ENCODE measurements at regions not wholly inside any gene's neighbourhood (a gene's known extent, or its start where the extent isn't known, plus 50 kb on each side); places are given as distances from the start of the nearest gene placed in this dataset.

DNA sequence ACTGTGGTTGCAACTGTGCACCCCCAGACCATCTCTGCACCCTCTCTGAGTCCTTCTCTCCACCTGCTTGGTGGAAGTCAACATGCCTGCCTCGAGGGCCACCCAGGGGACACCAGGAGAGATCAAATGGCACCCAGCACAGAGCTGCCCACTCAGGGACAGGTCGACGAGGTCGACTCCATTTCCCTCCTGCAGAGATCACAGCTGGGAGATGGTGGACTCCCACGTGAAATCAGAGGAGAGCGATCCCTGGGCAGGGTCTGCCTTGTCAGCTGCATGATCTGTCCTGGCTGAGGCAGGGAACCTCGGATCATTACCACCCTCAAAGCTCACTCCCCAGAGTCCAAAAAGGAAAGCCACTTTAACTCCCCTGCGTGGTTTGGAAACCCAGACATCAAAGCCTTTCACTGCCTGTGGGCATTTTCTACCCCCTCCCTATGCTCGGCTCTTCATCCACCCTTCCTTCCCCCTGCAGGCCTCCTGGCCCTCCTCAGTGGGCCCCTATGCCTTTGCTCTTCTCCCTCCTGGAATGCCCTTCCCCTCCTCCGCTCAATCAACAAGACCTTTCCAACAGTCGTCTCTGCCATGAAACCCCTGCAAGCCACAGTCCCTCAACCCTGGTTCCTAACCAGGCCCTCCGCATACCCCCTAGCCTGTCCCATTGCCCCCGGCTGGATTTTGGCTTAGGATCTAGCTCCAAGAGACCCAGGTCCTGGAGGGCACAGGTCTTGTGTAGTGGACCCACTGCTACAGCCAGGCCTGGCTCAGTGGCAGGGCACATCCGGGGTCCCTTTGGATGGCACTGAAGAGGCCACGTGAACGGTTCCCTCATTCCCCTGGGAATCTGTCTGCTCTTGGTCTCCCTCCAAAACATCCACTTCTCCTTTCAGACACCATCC lies 103.8 kb upstream of the RPL38 start:
- DNase-seq = no peak

DNA sequence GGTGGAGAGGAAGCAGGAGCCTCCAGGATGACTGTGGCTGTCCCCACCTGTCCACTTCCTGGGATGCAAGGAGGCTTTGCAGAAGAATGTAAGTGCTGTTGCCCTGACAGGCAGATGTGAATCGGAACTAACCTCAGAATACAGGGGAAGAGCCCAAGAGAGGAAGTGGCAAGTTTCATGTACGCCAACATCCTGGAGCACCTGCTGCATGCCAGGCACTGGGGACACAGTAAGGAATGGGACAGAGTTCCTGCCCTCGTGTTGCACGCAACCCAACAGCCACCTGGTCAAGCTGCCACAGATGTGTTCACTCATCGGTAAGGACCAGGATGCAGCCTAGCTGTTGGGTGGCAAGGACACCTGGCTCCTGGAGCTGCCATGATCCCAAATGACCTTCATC lies 98.6 kb upstream of the RPL38 start:
- no peak for DNase-seq

GRCh38 chr17:74107107-74107506 lies 96.4 kb upstream of the RPL38 start:
- no peak for DNase-seq

DNA sequence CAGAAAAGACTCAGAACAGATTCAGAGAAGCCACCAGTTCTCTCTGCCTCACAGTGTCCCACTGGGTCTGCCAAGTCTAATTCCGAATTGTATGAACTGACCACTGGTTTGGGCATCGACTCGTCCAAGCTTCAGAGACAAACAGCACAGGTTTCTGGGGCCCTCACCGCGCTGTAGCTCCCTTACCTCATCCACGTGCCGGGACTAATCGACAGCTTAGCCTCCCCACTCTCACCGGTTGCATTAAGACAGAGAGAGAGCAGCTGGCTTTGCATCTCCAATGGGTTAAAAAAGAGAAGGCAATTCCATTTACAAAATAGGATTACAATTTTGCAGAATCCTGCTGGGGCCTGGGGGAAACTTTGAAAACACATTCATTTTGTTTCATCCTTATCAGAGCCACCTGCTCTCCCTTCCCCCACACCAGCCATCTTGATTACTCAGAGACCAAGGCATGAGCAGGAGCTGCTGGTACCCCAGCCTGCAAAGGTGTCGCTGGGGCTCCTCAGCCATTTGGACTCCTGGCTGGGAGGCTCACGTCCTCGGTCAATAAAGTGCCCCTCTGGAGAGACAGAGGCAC lies 95.3 kb upstream of the RPL38 start:
- DNase-seq = no peak

DNA sequence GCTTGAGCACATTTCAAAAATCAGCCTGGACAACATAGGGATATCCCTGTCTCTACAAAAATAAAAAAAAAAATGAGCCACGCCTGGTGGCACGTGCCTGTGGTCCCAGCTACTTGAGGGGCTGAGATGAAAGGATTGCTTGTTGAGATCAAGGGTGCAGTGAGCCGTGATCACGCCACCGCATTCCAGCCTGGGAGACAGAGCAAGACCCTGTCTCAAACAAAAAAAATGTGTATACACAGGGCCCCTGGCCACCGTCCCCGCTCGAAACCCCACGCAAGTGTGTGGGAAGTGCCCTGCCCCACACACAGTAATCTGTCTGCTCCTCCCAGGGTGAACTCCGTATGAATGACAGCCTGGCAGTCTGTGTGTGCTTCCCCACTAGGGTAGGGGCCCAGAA lies 93.0 kb upstream of the RPL38 start:
- no peak for DNase-seq

- no peak for DNase-seq
Observed at GRCh38 chr17:74113326-74113725, 90.2 kb upstream of the RPL38 start.

- no peak for DNase-seq
Observed at GRCh38 chr17:74113952-74114351, 89.5 kb upstream of the RPL38 start.

GRCh38 chr17:74114881-74115470 lies 88.5 kb upstream of the RPL38 start:
- DNase-seq = no peak

GRCh38 chr17:74115586-74115985 lies 87.9 kb upstream of the RPL38 start:
- DNase-seq = no peak

DNA sequence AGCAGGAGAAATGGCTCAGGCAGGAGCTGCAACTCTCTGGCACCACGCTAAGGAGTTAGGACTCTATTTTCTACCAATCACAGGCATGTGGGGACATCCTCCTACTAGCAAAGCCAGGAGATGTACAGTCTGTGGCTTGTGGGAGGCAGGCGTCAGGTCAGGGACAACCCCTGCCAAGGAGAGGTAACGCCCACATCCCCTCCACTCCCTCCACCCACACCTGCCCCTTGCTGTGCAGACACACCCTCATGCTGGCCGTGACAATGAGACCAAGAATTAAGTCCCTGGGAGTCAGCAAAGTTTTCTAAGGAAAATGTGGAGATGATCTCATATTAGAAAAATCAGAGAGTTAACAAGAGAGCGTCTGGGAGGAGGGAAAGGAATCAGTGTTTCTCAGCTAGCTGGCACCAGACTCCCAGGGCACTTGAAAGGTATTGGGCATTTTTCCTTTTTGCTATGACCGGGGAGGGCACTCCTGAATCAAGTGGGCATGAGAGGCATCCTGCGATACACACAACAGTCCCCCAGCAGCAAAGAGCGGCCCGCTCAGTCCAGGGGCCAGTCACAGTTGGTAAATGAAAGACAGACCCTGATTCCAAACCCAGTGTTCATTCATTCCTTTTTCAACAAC lies 87.3 kb upstream of the RPL38 start:
- DNase-seq = no peak

- DNase-seq = no peak
Observed at GRCh38 chr17:74117087-74117698, 86.3 kb upstream of the RPL38 start.

GRCh38 chr17:74117999-74118421 lies 85.5 kb upstream of the RPL38 start:
- no peak for DNase-seq

GRCh38 chr17:74118504-74118903 lies 85.0 kb upstream of the RPL38 start:
- DNase-seq = no peak

DNA sequence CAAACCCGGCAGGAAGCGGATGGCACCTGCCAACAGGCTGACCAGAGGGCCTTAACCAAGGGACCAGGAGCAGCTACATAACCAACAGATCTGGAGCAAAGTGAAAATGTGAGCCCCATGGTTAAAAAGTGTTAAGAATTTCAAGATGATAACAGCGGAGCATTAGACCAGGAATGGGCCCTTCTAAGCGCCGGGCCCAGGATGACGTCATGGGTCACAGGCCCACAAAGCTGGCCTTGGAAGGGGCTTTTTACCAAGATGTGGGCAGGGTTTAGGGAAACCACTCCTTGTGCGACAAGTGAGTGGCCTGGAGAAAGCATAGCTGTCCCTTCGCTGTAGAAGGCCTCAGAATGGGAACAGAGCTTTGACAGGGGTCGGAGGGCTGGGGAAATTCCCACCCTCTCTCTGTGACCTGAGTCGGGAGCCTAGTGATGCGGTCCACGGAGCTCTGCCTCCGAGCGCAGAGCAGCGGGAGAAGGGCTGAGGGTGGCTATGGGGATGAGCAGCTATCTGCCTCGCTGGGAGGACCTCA lies 84.4 kb upstream of the RPL38 start:
- no peak for DNase-seq

GRCh38 chr17:74119965-74120364 lies 83.5 kb upstream of the RPL38 start:
- no peak for DNase-seq

DNA sequence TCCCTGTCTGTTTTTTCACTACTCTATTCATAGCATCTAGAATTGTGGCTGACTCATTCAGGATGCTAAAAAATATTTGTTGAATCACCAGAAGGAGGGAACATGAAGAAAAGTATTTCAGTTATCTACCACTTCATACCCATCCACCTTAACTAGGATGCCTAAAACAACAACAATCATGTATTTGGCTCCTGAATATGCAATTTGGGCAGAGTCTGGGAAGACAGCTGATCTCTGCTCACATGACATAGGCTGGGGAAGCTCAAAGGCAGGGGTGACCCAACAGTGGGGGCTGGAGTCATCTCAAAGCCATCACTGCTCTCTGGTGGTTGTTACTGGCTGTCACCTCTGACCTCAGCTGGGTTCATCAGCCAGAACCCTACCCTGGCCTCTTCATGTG lies 80.1 kb upstream of the RPL38 start:
- DNase-seq = no peak

DNA sequence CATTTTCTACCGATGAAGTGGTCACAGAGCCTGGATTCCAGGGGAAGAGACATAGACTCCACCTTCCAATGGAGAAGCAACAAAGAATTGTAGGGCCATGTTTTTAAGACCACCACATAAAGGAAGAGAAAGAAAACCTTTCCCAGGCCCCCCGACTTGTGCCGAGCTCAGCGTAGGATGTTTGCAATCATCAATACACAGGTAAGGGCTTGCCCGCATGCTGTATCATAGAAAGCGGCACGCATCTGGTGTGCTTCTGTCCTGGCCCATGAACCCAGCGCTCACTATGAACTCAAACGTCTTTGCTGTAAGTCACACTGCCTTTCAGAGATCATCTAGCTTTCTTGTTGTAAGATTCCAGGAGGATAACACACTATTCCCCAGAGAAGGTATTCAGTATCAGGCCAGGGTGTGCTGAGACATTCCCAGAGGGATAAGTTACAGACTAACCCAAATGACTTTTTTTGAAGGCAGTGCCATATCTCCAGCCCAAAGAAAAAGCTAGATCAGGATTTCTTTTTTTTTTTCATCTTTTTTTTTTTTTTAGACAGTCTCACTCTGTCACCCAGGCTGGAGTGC lies 79.5 kb upstream of the RPL38 start:
- DNase-seq = no peak

GRCh38 chr17:74125156-74125555 lies 78.3 kb upstream of the RPL38 start:
- no peak for DNase-seq

GRCh38 chr17:74126179-74126900 lies 77.1 kb upstream of the RPL38 start:
- DNase-seq = no peak

GRCh38 chr17:74126959-74127358 lies 76.5 kb upstream of the RPL38 start:
- no peak for DNase-seq

DNA sequence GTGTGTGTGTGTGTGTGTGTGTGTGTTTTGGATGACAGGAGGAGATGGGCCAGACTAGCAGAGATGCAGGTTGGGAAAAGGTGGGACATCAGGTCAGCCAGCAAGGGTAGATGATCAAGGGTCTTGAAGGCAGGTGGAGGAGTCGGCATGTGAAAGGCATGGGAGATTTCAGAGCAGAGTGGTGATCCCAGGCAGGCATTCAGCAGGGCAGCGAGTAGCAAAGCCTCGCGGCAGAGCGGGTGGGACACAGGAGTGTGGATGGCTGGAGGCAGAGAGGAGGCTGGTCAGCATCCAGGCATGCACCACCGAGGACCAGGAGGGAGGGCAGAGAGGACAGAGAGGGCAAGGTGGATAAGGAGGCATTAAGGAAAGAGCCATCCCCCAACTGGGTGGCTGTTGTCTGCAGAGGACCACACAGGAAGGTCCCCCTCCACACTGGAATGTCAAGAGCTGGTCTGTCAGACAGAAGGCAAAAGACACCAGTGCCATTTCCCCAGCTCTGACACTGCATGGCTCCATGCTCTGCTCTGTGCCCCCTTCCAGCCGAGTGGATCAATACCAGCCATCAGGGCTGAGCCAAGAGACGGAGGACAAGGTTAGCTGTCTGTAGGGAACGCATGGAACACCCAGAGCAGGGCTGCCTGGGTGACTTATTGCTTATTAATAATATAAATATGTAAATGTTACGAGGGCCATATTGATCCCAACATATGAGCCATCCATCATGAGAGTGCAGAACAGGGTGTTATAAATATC lies 74.8 kb upstream of the RPL38 start:
- no peak for DNase-seq

All from NCI-H187 treated with DMSO at 0.1 percent for 48 hours (cell line).